OCI-LY1 (cell line): ENCODE measurements at regions not wholly inside any gene's neighbourhood (a gene's known extent, or its start where the extent isn't known, plus 50 kb on each side); places are given as distances from the start of the nearest gene placed in this dataset.
"Not testable (repeated sequence)": the region's sequence is repeated elsewhere in the genome, so short reads cannot be mapped to it uniquely, and the experiment has no call there.

Experiments used
- H2AFZ ChIP-seq: fragments of 200-600 bp; sonication (generic), shearing (Covaris generic); 2 replicates; pipeline ENCODE4 v1.6.0; 2014; ENCODE audit warnings: antibody characterized with exemption, mild to moderate bottlenecking, low read length
- H3F3A ChIP-seq: fragments of 200-600 bp; sonication (generic), shearing (Covaris generic); 2 replicates; pipeline ENCODE4 v1.6.0; 2014; ENCODE audit warnings: mild to moderate bottlenecking, antibody characterized with exemption, low read length, moderate library complexity; ENCODE audit not compliant: insufficient read depth
- H3K27ac ChIP-seq: fragments of 200-600 bp; sonication (generic); 2 replicates; pipeline ENCODE4 v1.5.1; 2014; ENCODE audit warnings: low read length, mixed run types, mild to moderate bottlenecking, low read depth; ENCODE audit not compliant: poor library complexity, severe bottlenecking
- H3K27me3 ChIP-seq: fragments of 200-600 bp; sonication (generic); 2 replicates; pipeline ENCODE4 v1.6.0; 2014; ENCODE audit warnings: antibody characterized with exemption, mild to moderate bottlenecking, low read length, moderate library complexity; ENCODE audit not compliant: insufficient read depth
- H3K36me3 ChIP-seq: fragments of 200-600 bp; sonication (generic); 2 replicates; pipeline ENCODE4 v1.6.1; 2014; ENCODE audit warnings: mild to moderate bottlenecking, antibody characterized with exemption, low read length, moderate library complexity, mixed read lengths; ENCODE audit not compliant: insufficient read depth
- H3K4me1 ChIP-seq: fragments of 200-600 bp; sonication (generic); 2 replicates; pipeline ENCODE4 v1.5.1; 2014; ENCODE audit warnings: mild to moderate bottlenecking, low read length, moderate library complexity; ENCODE audit not compliant: insufficient read depth, severe bottlenecking
- H3K4me2 ChIP-seq: fragments of 200-600 bp; sonication (generic), shearing (Covaris generic); 2 replicates; pipeline ENCODE4 v1.6.1; 2014; ENCODE audit warnings: low read length
- H3K4me3 ChIP-seq: fragments of 200-600 bp; sonication (generic); 2 replicates; pipeline ENCODE4 v1.5.1; 2014; ENCODE audit warnings: low read length, low read depth, mild to moderate bottlenecking, mixed read lengths; ENCODE audit not compliant: poor library complexity, severe bottlenecking
- H3K79me2 ChIP-seq: fragments of 200-600 bp; shearing (Covaris generic); 2 replicates; pipeline ENCODE4 v1.6.1; 2016; ENCODE audit warnings: mixed run types, low read length, mixed read lengths; ENCODE audit not compliant: insufficient read depth
- H3K9ac ChIP-seq: fragments of 200-600 bp; sonication (generic), shearing (Covaris generic); 2 replicates; pipeline ENCODE4 v1.6.1; 2014; ENCODE audit warnings: mild to moderate bottlenecking, low read length, mixed read lengths
- H3K9me2 ChIP-seq: fragments of 200-600 bp; sonication (generic), shearing (Covaris generic); 2 replicates; pipeline ENCODE4 v1.6.1; 2014; ENCODE audit warnings: low read depth, mild to moderate bottlenecking, low read length, mixed read lengths
- H3K9me3 ChIP-seq: fragments of 200-600 bp; shearing (Covaris generic); 2 replicates; pipeline ENCODE4 v1.6.1; 2014; ENCODE audit warnings: low read length, mixed read lengths
- H4K20me1 ChIP-seq: fragments of 200-600 bp; sonication (generic), shearing (Covaris generic); 2 replicates; pipeline ENCODE4 v1.6.0; 2016; ENCODE audit warnings: mild to moderate bottlenecking, low read length; ENCODE audit not compliant: insufficient read depth
- EZH2 ChIP-seq: fragments of 200-600 bp; sonication (generic), shearing (Covaris generic); IDR thresholded peaks from 2 replicates; pipeline ENCODE4 v1.8.0; 2017; ENCODE audit warnings: borderline replicate concordance, mixed run types, mild to moderate bottlenecking, antibody characterized with exemption, low read length, moderate library complexity, mixed read lengths
- TF ChIP-seq, protein P1 (sequence below): fragments of 200-600 bp; sonication (generic), shearing (Covaris generic); IDR thresholded peaks from 2 replicates; pipeline ENCODE4 v1.5.1; 2017; ENCODE audit warnings: mild to moderate bottlenecking, antibody characterized with exemption, low read length, moderate library complexity, mixed read lengths

DNA sequence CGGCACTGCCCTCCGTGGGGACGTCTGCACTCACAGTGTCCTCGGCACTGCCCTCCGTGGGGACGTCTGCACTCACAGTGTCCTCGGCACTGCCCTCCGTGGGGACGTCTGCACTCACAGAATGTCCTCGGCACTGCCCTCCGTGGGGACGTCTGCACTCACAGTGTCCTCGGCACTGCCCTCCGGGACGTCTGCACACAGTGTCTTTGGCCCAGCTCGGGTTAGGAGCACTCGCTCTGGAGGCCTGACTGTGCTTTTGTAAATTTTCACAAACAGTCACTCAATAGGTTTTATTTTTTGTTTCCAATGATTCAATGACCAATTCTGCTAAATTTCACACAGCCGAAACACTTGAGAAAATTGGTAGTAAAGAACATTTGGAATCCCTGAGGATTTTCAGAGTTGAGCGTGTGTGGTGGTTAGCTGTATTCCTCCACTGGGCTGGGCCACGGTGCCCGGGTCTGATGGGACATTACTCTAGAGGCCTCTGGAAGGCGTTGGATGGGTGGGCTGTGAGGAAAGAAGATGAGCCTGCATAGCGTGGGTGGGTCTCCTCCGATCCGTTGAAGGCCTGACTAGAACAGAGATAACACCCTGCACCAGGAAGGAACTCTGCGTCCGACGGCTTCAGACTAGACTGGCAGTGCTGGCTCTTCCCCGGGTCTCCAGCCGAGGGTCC lies 134.8 kb downstream of the RTP5 start:
- Histone ChIP-seq H3K4me1 (no peaks in the 10 kb centered on the region), H2AFZ (no peak overlapping the region), H3K9ac (no peak overlapping the region), H3K4me2 (no peak overlapping the region), H4K20me1 (no peaks in the 10 kb centered on the region), H3K36me3 (no peaks in the 10 kb centered on the region), H3K27ac (no peak overlapping the region), H3K27me3 (no peaks in the 10 kb centered on the region), H3K9me2 (no peaks in the 10 kb centered on the region), H3F3A (no peaks in the 10 kb centered on the region), H3K9me3 (no peaks in the 10 kb centered on the region), H3K4me3 (no peak overlapping the region), H3K79me2 (no peaks in the 10 kb centered on the region)
- TF ChIP-seq, protein P1, sequence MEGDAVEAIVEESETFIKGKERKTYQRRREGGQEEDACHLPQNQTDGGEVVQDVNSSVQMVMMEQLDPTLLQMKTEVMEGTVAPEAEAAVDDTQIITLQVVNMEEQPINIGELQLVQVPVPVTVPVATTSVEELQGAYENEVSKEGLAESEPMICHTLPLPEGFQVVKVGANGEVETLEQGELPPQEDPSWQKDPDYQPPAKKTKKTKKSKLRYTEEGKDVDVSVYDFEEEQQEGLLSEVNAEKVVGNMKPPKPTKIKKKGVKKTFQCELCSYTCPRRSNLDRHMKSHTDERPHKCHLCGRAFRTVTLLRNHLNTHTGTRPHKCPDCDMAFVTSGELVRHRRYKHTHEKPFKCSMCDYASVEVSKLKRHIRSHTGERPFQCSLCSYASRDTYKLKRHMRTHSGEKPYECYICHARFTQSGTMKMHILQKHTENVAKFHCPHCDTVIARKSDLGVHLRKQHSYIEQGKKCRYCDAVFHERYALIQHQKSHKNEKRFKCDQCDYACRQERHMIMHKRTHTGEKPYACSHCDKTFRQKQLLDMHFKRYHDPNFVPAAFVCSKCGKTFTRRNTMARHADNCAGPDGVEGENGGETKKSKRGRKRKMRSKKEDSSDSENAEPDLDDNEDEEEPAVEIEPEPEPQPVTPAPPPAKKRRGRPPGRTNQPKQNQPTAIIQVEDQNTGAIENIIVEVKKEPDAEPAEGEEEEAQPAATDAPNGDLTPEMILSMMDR: no peak
- no peak for TF ChIP-seq EZH2

DNA sequence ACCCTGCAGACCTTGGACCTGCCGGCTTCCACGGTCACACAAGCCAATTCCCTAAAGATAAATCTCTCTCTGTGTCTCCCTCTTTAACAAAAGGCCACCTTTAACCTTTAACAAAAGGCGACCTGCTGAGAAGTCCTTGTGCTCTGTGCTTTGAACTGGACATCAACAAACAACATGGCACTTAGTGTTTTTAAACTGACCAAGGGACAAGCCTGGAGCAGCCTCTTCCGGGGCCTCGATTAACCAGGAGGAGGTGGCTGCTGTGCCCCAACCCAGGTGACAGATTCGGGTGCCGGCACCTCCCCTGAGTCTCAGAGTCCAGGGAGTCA lies 135.3 kb downstream of the RTP5 start:
- H3K36me3 ChIP-seq: no peaks in the 10 kb centered on the region
- H3K9me2 ChIP-seq: no peaks in the 10 kb centered on the region
- no peak overlapping the region for H3K27ac ChIP-seq
- no peaks in the 10 kb centered on the region for H3F3A ChIP-seq
- TF ChIP-seq, protein P1: no peak
- TF ChIP-seq EZH2: no peak
- no peaks in the 10 kb centered on the region for H3K79me2 ChIP-seq
- no peak overlapping the region for H2AFZ ChIP-seq
- H3K4me1 ChIP-seq: no peaks in the 10 kb centered on the region
- no peak overlapping the region for H3K9ac ChIP-seq
- H3K4me2 ChIP-seq: no peak overlapping the region
- no peak overlapping the region for H3K4me3 ChIP-seq
- no peaks in the 10 kb centered on the region for H4K20me1 ChIP-seq
- no peaks in the 10 kb centered on the region for H3K27me3 ChIP-seq
- no peaks in the 10 kb centered on the region for H3K9me3 ChIP-seq

DNA sequence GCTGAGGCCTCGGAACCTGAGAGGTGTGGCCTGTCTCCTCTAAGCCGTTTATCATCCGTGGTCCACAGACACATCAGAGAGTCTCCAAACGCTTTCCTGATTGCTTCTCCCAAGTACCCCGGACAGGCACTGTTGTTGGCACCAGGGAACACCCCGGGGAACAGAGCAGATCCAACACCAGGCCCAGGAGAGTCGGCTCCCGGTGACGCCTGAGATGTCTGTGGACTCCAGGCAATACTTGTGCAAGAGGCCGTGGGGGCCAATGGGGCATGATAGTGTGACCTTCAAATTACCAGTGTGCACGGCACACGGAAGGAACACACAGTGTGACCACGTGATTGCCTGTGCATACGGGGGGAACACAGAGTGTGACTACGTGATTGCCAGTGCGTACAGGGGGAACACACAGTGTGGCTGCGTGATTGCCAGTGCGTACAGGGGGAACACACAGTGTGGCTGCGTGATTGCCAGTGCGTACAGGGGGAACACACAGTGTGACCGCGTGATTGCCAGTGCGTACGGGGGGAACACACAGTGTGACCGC lies 136.6 kb downstream of the RTP5 start:
- not testable (repeated sequence) for H2AFZ ChIP-seq, H3K4me2 ChIP-seq, H3K27me3 ChIP-seq, H3K9ac ChIP-seq, H3K4me3 ChIP-seq, H3K79me2 ChIP-seq, H3K9me3 ChIP-seq, H3K4me1 ChIP-seq, H3K27ac ChIP-seq, H3K36me3 ChIP-seq, H4K20me1 ChIP-seq, H3K9me2 ChIP-seq, H3F3A ChIP-seq

DNA sequence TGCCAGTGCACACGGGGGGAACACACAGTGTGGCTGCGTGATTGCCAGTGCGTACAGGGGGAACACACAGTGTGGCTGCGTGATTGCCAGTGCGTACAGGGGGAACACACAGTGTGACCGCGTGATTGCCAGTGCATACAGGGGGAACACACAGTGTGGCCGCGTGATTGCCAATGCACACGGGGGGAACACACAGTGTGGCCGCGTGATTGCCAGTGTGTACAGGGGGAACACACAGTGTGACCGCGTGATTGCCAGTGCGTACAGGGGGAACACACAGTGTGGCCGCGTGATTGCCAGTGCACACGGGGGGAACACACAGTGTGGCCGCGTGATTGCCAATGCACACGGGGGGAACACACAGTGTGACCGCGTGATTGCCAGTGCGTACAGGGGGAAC lies 139.4 kb downstream of the RTP5 start:
- H3K9ac ChIP-seq, H3F3A ChIP-seq, H3K79me2 ChIP-seq, H3K4me1 ChIP-seq, H3K4me3 ChIP-seq, H2AFZ ChIP-seq, H3K4me2 ChIP-seq, H3K27me3 ChIP-seq, H3K9me3 ChIP-seq, H4K20me1 ChIP-seq, H3K9me2 ChIP-seq, H3K27ac ChIP-seq, H3K36me3 ChIP-seq: not testable (repeated sequence)

DNA sequence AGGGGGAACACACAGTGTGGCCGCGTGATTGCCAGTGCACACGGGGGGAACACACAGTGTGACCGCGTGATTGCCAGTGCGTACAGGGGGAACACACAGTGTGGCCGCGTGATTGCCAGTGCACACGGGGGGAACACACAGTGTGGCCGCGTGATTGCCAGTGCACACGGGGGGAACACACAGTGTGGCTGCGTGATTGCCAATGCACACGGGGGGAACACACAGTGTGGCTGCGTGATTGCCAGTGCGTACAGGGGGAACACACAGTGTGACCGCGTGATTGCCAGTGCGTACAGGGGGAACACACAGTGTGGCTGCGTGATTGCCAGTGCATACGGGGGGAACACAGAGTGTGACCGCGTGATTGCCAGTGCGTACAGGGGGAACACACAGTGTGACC lies 140.3 kb downstream of the RTP5 start:
- not testable (repeated sequence) for H3K4me3 ChIP-seq, H3K9ac ChIP-seq, H3K36me3 ChIP-seq, H4K20me1 ChIP-seq, H2AFZ ChIP-seq, H3K9me3 ChIP-seq, H3K4me1 ChIP-seq, H3K79me2 ChIP-seq, H3F3A ChIP-seq, H3K9me2 ChIP-seq, H3K27ac ChIP-seq, H3K27me3 ChIP-seq, H3K4me2 ChIP-seq

DNA sequence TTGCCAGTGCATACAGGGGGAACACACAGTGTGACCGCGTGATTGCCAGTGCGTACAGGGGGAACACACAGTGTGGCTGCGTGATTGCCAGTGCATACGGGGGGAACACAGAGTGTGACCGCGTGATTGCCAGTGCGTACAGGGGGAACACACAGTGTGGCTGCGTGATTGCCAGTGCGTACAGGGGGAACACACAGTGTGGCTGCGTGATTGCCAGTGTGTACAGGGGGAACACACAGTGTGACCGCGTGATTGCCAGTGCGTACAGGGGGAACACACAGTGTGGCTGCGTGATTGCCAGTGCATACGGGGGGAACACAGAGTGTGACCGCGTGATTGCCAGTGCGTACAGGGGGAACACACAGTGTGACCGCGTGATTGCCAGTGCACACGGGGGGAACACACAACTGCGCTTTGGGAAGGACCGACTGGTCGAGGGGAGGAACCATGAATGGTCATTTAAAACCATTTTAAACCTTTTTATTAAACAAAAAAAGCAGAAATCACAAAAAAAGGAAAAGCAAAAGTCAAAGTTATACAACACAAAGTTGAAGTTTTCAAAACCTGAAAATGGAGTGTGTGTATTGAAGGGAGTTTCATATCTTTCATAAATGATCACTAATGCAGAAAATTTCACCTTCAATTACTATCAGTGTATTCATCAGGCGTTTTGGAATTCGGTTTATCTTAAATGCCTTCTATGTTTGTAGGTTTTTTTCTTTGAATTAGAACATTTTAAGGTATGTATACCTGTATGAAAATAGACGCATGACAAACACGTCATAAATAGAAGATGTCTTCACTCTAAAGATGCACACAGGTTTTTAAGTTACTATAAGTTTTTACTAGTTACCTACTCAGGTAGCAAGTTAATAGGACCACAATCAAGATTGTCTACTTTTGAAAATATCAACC lies 141.0 kb downstream of the RTP5 start:
- not testable (repeated sequence) for H3K4me1 ChIP-seq, H3K4me2 ChIP-seq, H3K79me2 ChIP-seq, H3K4me3 ChIP-seq, H2AFZ ChIP-seq, H3K27me3 ChIP-seq, H3K36me3 ChIP-seq, H3K9me3 ChIP-seq, H3F3A ChIP-seq, H3K27ac ChIP-seq, H3K9ac ChIP-seq, H3K9me2 ChIP-seq, H4K20me1 ChIP-seq
